GM18870 (cell line): ENCODE measurements at regions not wholly inside any gene's neighbourhood (a gene's known extent, or its start where the extent isn't known, plus 50 kb on each side); places are given as distances from the start of the nearest gene placed in this dataset.

Source experiments
- ATAC-seq: cut with Tn5 transposase; IDR thresholded peaks from one replicate; pipeline ENCODE4 v1.9.1; 2021; ENCODE audit warnings: moderate library complexity; ENCODE audit not compliant: unreplicated experiment

GRCh38 chr3:30945291-30945690, 50.8 kb upstream of the GADL1 start:
- no peak for ATAC-seq

GRCh38 chr3:30948426-30948825, 54.0 kb upstream of the GADL1 start:
- ATAC-seq = no peak

GRCh38 chr3:30951826-30952225, 57.4 kb upstream of the GADL1 start:
- ATAC-seq = no peak

GRCh38 chr3:30952786-30953185, 58.3 kb upstream of the GADL1 start:
- ATAC-seq = no peak

GRCh38 chr3:30954426-30954825, 60.0 kb upstream of the GADL1 start:
- ATAC-seq = no peak

- ATAC-seq = no peak
These were observed 67.6 kb upstream of the GADL1 start for GRCh38 chr3:30962084-30962483.

GRCh38 chr3:30962493-30962892, 68.0 kb upstream of the GADL1 start:
- ATAC-seq = no peak

- ATAC-seq = no peak
These were observed 68.8 kb upstream of the GADL1 start for GRCh38 chr3:30963223-30963722.

GRCh38 chr3:30964612-30965011, 70.2 kb upstream of the GADL1 start:
- ATAC-seq = peak; percentile 100

- no peak for ATAC-seq
These were observed 72.4 kb upstream of the GADL1 start for GRCh38 chr3:30966896-30967295.

- no peak for ATAC-seq
These were observed 75.7 kb upstream of the GADL1 start for GRCh38 chr3:30970183-30970582.

GRCh38 chr3:30972449-30972848, 78.0 kb upstream of the GADL1 start:
- no peak for ATAC-seq

- ATAC-seq = no peak
These were observed 79.6 kb upstream of the GADL1 start for GRCh38 chr3:30974071-30974470.

- ATAC-seq = no peak
These were observed 83.1 kb upstream of the GADL1 start for GRCh38 chr3:30977592-30977991.

- no peak for ATAC-seq
These were observed 86.5 kb upstream of the GADL1 start for GRCh38 chr3:30980993-30981392.

- no peak for ATAC-seq
These were observed 88.1 kb upstream of the GADL1 start for GRCh38 chr3:30982416-30983075.

GRCh38 chr3:30984855-30985749, 90.6 kb upstream of the GADL1 start:
- ATAC-seq = peak; percentile 55

GRCh38 chr3:30986551-30986950, 92.1 kb upstream of the GADL1 start:
- ATAC-seq = no peak

- ATAC-seq = no peak
These were observed 94.3 kb upstream of the GADL1 start for GRCh38 chr3:30988769-30989168.

- ATAC-seq = no peak
These were observed 95.0 kb upstream of the GADL1 start for GRCh38 chr3:30989276-30990030.

- no peak for ATAC-seq
These were observed 102.0 kb upstream of the GADL1 start for GRCh38 chr3:30996467-30996866.
